Fibroblast of peridontal ligament (primary cell): ENCODE measurements at regions not wholly inside any gene's neighbourhood (a gene's known extent, or its start where the extent isn't known, plus 50 kb on each side); places are given as distances from the start of the nearest gene placed in this dataset.

ENCODE experiments used
- DNase-seq: peaks from one replicate; pipeline ENCODE4 v3.0.0-alpha.2; 2010; ENCODE audit errors: extremely low read depth

DNA sequence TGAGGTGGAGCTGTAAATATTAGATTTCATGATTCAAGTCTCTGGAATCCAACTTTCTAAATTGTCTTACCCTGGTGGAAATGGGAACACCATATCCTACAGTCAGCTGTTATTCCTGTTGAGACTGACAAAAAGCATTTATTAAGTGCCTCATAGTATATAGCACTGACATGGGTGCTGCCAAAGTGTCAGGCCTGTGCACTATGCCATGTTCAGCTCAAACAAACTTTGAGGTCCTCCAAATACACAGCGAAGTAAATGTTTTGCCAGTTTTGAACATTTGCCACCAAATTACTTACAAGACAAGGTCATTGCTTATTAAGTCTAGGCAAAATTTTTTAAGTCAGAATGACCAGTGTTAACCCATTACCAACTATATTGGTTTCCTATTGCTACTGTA is 162.9 kb upstream of the SLC25A13 start:
- DNase-seq, result no peak

DNA sequence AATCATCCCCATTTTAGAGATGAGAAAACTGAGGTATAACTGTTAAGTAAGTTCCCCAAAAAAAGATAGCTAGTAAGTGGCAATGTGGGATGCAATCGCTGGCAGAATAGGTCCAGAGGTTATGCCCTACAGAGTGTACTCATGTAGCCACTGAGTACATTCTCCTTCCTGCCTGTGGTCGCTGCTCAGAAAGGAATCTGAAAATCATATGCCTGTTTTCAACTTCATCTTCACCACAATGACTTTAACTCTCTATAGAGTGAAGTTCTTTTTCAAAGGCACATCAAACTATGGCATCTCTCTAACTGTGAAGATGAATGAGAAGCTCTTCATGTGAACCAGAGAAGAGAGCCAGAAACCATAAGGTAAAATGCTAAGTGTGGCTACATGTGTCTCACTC is 162.2 kb upstream of the SLC25A13 start:
- DNase-seq, result no peak

DNA sequence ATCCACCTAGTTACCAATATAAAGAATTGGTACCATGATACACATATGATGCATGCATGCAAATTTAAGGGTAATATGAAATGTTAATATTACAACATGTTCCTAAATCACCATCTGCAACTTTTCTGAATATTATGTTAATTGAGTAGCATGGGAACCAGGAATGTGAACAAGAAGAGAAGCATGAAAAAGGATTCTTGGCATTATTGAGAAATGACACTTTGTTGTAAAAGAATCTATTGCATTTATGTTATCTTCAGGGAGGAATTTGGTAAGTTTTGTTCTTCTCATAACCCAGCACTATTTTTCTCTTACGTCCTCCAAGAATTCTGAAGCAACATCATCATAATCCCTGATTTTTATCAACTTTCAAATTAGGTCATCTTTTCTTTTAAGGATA is 159.9 kb upstream of the SLC25A13 start:
- DNase-seq, result peak; percentile 13

DNA sequence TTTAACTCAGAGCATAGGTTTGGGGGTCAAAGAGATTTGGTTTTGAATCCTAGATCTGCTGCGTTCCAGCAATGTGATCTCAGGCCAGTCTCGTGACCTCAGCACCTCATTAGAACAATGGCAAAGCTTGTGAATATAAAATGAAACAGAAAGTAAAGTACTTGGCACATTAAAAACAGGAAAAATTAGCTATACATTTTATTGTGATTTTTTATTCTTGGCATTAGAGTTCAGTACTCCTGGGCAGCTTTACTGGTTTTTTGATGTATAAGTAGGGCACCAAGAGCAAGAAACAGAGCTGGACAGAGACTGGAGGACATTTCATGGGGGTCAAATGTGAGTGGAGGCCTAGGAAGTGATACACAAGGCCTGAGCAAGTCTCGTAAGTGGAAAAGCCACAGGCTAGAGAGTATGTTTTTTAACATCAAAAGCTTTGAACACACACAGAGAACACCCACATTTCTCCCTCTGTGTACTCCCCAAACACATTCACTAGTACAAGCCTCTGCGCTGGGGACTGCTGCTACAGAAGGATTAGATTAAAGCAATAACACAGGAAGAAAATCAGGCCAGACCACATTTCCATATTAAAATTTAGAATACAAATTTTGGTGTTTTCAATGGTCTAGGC is 157.2 kb upstream of the SLC25A13 start:
- peak; percentile 26 for DNase-seq

DNA sequence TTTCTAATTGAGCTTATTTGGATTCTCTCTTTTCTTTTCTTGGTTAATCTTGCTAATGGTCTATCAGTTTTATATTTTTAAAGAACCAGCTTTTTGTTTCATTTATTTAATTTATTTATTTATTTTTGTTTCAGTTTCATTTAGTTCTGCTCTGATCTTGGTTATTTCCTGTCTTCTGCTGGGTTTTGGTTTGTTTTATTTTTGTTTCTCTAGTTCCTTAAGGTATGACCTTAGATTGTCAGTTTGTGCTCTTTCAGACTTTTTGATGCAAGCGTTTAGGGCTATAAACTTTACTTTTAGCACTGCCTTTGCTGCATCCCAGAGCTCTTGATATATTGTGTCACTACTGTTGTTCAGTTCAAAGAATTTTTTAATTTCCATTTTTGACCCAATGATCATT is 149.7 kb upstream of the SLC25A13 start:
- no peak for DNase-seq

DNA sequence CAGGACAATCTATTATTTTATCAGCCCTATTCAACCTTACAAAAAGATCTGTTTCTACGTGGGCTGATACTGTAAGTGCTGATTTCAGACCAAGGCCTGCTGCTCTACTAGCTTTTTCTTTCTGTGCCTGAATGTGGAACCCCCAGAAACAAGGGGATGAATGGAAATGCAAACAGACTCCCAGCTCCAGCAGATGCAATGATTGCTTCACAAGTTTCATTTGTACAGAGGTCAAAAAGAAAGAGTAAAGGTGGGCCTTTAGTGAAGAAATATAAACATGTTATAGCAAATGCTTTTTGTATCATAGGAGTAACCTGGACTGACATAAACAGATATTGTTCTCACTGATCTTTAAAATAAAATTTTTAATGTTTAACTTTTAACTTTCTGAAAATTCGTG is 130.2 kb upstream of the SLC25A13 start:
- DNase-seq, result no peak

- DNase-seq, result no peak
Measured at GRCh38 chr7:96449094-96449493, 127.2 kb upstream of the SLC25A13 start.

DNA sequence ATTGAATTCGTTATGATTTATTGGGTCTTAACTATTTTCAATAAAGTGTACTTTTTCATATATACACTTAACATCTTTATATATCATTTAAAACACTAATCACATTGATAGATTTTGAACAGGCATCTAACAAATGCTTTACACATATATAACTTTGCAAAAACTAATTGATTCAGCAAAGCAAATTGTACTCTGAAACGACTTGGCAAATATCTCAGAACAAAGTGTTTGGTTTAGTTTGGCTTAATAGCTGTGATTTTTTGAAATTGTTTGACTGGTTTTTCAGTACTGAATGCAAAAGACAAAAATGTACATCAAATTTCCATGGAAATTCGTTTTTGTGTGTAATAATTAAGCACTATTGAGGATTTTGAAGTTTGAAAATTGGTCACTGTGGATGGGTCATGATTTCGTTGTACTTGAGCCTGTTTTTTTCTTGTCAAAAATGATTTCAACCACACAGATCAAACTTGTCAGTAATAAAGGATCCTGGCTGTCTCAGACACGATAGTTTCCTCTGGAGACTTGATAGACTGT is 125.3 kb upstream of the SLC25A13 start:
- DNase-seq, result no peak

DNA sequence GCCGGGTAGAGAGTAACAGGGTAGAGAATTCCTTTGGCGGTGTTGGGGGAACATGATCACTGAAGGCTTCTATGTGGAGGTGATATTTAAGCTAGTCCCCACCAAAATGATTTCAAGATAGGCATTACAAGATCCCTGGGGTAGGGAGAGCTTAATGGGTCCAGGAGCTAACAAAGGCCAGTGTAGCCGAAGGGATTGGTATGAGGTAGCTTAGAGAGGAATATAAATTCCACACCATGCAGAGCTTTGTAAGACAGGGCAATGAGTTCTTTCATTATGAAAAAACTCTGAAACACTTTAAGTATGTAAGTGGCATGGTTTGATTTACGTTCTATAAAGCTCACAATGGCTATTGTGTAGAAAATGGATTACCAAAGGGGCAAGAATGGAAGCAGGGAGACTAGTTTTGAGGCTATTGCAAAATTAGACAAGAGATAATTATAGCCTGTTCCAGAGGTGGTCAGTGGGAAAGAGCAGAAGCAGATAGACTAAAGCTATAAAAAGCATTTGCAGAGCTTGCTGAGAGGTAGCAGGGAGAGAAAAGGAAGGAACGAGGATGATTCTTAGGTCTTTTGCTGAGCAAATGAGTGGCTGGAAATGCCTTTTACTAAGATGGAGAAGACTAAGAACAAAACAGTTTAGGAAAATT is 119.7 kb upstream of the SLC25A13 start:
- DNase-seq, result no peak

- DNase-seq, result no peak
Measured at GRCh38 chr7:96440328-96440727, 118.4 kb upstream of the SLC25A13 start.

DNA sequence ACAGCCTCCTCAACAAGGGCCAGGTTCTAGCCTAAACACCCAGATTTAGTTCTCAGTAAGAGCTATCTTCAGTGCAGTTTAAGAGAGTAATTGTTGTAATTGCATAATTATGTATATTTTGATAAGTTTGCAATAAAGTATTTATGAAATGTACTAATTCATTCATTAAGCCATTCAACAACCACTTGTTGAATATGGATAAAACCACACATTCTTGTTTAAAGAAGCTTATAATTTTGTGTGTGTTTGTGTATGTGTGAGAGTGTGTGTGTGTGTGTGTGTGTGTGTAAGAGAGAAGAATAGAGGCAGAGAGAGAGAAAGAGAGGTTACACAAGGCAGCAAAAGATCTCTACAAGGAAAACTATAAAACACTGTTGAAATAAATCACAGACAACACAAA is 115.0 kb upstream of the SLC25A13 start:
- DNase-seq, result no peak

DNA sequence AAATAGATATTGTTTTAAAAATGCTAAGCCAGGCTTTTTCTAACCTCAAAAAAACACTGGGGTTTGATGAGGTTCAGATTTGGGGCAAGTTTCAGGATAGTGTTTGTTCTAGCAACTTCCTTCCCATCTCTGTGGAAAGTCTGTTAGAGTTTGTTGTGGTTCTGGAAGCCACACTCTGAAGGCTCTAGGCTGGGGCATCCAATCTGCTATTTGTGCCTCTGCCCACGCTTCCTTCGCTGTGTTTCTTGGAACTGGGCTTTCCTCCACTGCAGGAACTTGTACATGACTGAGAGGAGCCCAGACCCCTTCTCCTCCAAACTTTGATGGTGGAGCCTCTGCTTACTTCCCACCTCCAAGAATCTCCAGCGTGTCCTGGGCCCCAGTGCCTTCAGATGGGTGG is 108.5 kb upstream of the SLC25A13 start:
- no peak for DNase-seq

- DNase-seq, result no peak
Measured at GRCh38 chr7:96427143-96427542, 105.2 kb upstream of the SLC25A13 start.

- no peak for DNase-seq
Measured at GRCh38 chr7:96426685-96427084, 104.8 kb upstream of the SLC25A13 start.

- peak; percentile 16 for DNase-seq
Measured at GRCh38 chr7:96426027-96426426, 104.1 kb upstream of the SLC25A13 start.

- DNase-seq, result no peak
Measured at GRCh38 chr7:96424411-96424810, 102.5 kb upstream of the SLC25A13 start.

GRCh38 chr7:96422388-96422787 is 100.5 kb upstream of the SLC25A13 start:
- no peak for DNase-seq

GRCh38 chr7:96418581-96418980 is 96.7 kb upstream of the SLC25A13 start:
- DNase-seq, result no peak

DNA sequence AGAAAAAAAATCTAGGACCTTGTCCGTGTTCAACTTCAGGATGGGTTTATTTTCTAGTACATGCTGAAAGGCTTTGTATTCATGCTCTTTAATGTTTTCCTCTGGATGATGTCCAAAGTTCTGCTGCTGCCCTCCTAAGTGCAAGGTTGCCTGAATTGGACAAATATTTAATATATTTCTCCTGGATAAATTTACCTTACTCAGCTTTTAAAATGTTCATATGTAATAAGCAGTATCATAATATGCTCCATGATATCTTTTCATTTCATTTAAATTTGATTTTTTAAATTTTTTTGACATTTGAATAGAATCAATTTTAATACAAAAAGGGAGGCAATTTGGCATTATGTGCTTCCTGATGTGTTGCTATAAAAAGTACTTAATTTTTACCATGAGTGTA is 95.9 kb upstream of the SLC25A13 start:
- DNase-seq, result no peak

DNA sequence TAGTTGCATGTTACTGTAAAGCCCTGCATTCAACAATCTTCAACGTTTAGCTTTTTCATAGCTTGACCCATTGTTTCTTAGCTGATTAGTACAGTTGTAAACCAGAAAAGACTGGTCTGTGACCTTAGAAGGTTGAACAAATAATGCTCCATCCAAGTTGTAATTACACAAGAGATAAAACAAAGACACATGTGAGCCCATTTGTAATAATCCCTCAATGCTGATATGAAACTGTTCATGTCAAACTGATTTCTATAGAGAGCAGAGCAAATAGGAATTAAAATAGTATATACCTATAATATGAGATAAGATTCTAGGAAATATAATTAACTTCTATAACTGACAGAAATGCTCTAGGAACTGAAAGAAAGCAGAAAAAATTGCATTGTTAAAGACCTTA is 94.7 kb upstream of the SLC25A13 start:
- DNase-seq, result no peak

DNA sequence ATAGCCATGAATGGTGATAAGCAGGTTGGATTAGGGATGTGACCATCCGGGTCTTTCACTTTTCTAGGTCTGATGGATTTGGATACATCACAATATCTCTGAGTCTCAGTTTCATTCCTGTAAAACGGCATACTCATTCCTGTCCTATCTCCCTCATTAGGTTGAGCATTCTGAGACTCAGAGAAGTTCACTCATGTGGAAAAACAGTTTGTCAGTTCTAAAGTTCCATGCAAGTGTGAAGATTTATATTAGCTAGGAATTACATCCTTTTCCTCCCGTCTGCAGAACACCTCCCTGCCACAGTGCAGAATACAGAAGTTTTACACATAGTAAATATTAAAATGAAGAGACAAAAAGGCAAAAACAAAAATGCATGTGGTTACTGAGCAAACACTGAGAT is 94.2 kb upstream of the SLC25A13 start:
- no peak for DNase-seq

DNA sequence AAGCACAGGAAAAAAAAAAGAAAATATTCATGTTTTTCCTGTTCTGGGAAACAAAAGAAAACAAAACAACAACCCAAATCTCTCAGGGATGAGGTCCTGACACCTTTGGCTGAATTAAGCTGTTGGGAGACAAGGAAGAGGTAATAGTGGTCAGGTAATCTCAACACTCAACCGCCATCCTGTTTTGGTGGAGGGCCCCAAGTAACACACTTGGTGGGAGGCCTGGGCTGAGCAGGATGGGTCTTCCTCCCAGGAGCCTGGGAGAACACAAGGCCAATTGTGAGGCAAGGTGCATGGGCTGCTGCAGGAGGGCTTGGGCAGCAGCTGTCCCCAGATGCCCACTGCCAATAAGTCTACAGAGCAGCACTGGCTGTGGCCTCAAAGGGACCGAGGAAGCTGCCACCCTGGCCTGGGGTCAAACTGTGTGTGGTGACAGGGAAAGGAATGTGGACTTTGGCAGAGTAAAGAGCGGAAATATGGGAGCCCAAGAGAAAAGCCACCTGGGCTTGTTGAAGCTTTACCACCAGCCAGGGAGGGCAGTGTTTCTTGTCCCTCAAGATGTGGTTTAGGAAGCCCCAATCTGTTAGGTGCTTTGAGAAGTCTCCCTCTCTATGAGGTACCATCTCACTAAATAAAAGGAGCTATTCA is 93.5 kb upstream of the SLC25A13 start:
- no peak for DNase-seq

- peak; percentile 75 for DNase-seq
Measured at GRCh38 chr7:96414931-96415292, 93.0 kb upstream of the SLC25A13 start.
